ENCODE measurements at regions not wholly inside any gene's neighbourhood (a gene's known extent, or its start where the extent isn't known, plus 50 kb on each side); places are given as distances from the start of the nearest gene placed in this dataset.

DNA sequence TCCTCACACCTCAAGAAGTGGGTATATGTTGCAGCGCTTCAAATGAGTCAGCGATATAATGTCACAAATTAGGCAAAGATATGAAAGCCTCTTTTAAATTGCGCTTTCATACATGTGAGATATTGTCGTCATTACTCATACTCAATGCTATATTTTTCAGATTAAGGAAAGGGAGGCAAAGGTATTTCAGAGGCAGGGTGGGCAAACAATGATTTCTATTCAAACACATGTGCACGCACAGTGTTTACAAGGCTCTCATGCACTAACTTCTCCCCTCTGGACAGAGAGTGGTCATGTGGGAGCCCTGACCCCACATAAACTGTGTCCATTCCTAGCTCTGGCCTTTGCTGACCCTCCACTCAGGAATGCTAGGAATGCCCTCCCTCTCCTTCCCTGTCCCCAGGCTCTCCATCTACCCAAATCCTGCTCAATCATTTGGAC lies 112.1 kb upstream of the TMEM170B start (continued):
- TF ChIP-seq EP300 (IDR thresholded peaks at IDR 0.05; ENCODE audit: low read depth in 2 of 2, low read length in 2 of 2) (peak in 1 of 2 experiments; percentile 81; a peak in 2 of 4 replicates), EP300 (CRISPR knock-in tag; IDR thresholded peaks at IDR 0.05; ENCODE audit: borderline replicate concordance) (peak; percentile 73; the same call in 1 of the 2 replicates), ZSCAN21 (CRISPR knock-in tag; IDR thresholded peaks at IDR 0.05; ENCODE audit: borderline replicate concordance) (peak; percentile 39; the same call in 1 of the 2 replicates), PITX1 (CRISPR knock-in tag; IDR thresholded peaks at IDR 0.05) (peak; percentile 83; the same call in 1 of the 2 replicates), ZNF136 (CRISPR knock-in tag; IDR thresholded peaks at IDR 0.05; ENCODE audit: low read depth) (0 out of 2 replicates have a peak, but pooled peaks have one; percentile 48), NR2F1 (CRISPR knock-in tag; IDR thresholded peaks at IDR 0.05) (peak; percentile 80 to 90), ZSCAN31 (CRISPR knock-in tag; IDR thresholded peaks at IDR 0.05; ENCODE audit: low read depth) (peak; percentile 32; the same call in 1 of the 2 replicates), SALL1 (CRISPR knock-in tag; IDR thresholded peaks at IDR 0.05) (peak; percentile 99), ZNF138 (CRISPR knock-in tag; IDR thresholded peaks at IDR 0.05; ENCODE audit: low read depth) (0 out of 2 replicates have a peak, but pooled peaks have one; percentile 57), ZNF331 (CRISPR knock-in tag; IDR thresholded peaks at IDR 0.05) (peak; percentile 72; the same call in 1 of the 2 replicates), KLF16 (CRISPR knock-in tag; IDR thresholded peaks at IDR 0.05) (0 out of 4 replicates have a peak, but pooled peaks of 1 of the 2 experiments have one; percentile 17), NR2F6 (IDR thresholded peaks at IDR 0.05) (peak; percentile 89), NR2F6 (CRISPR knock-in tag; IDR thresholded peaks at IDR 0.05) (peak; percentile 96), ZNF772 (CRISPR knock-in tag; IDR thresholded peaks at IDR 0.05) (peak; percentile 91), YEATS2 (CRISPR knock-in tag; IDR thresholded peaks at IDR 0.05; ENCODE audit: borderline replicate concordance) (peak; percentile 25; the same call in 1 of the 2 replicates), BHLHE40 (IDR thresholded peaks at IDR 0.05; ENCODE audit: low read length) (peak; percentile 26; the same call in 1 of the 2 replicates), IRF2 (CRISPR knock-in tag; IDR thresholded peaks at IDR 0.05) (peak; percentile 48; the same call in 1 of the 2 replicates), MLX (CRISPR knock-in tag; IDR thresholded peaks at IDR 0.05) (peak; percentile 51; the same call in 1 of the 2 replicates), ZNF678 (CRISPR knock-in tag; IDR thresholded peaks at IDR 0.05) (no peak), GPN1 (CRISPR knock-in tag; IDR thresholded peaks at IDR 0.05; ENCODE audit: borderline replicate concordance) (no peak), HMG20A (CRISPR knock-in tag; IDR thresholded peaks at IDR 0.05; ENCODE audit: borderline replicate concordance) (peak; percentile 81), SMAD3 (CRISPR knock-in tag; IDR thresholded peaks at IDR 0.05) (0 out of 2 replicates have a peak, but pooled peaks have one; percentile 69), SRSF1 (optimal IDR thresholded peaks at IDR 0.05; ENCODE audit: low read depth, low read length) (no peak), ZNF383 (CRISPR knock-in tag; IDR thresholded peaks at IDR 0.05; ENCODE audit: borderline replicate concordance) (no peak)
- TF ChIP-seq, protein P1, sequence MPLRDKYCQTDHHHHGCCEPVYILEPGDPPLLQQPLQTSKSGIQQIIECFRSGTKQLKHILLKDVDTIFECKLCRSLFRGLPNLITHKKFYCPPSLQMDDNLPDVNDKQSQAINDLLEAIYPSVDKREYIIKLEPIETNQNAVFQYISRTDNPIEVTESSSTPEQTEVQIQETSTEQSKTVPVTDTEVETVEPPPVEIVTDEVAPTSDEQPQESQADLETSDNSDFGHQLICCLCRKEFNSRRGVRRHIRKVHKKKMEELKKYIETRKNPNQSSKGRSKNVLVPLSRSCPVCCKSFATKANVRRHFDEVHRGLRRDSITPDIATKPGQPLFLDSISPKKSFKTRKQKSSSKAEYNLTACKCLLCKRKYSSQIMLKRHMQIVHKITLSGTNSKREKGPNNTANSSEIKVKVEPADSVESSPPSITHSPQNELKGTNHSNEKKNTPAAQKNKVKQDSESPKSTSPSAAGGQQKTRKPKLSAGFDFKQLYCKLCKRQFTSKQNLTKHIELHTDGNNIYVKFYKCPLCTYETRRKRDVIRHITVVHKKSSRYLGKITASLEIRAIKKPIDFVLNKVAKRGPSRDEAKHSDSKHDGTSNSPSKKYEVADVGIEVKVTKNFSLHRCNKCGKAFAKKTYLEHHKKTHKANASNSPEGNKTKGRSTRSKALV (CRISPR knock-in tag; IDR thresholded peaks at IDR 0.05), result no peak
- TF ChIP-seq, protein P2, sequence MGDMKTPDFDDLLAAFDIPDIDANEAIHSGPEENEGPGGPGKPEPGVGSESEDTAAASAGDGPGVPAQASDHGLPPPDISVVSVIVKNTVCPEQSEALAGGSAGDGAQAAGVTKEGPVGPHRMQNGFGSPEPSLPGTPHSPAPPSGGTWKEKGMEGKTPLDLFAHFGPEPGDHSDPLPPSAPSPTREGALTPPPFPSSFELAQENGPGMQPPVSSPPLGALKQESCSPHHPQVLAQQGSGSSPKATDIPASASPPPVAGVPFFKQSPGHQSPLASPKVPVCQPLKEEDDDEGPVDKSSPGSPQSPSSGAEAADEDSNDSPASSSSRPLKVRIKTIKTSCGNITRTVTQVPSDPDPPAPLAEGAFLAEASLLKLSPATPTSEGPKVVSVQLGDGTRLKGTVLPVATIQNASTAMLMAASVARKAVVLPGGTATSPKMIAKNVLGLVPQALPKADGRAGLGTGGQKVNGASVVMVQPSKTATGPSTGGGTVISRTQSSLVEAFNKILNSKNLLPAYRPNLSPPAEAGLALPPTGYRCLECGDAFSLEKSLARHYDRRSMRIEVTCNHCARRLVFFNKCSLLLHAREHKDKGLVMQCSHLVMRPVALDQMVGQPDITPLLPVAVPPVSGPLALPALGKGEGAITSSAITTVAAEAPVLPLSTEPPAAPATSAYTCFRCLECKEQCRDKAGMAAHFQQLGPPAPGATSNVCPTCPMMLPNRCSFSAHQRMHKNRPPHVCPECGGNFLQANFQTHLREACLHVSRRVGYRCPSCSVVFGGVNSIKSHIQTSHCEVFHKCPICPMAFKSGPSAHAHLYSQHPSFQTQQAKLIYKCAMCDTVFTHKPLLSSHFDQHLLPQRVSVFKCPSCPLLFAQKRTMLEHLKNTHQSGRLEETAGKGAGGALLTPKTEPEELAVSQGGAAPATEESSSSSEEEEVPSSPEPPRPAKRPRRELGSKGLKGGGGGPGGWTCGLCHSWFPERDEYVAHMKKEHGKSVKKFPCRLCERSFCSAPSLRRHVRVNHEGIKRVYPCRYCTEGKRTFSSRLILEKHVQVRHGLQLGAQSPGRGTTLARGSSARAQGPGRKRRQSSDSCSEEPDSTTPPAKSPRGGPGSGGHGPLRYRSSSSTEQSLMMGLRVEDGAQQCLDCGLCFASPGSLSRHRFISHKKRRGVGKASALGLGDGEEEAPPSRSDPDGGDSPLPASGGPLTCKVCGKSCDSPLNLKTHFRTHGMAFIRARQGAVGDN (CRISPR knock-in tag; IDR thresholded peaks at IDR 0.05), result 0 out of 2 replicates have a peak, but pooled peaks have one; percentile 6

All from HepG2 (cell line).